Thyroid gland (tissue), 4 donors: ENCODE measurements at regions not wholly inside any gene's neighbourhood (a gene's known extent, or its start where the extent isn't known, plus 50 kb on each side); places are given as distances from the start of the nearest gene placed in this dataset.

ENCODE experiments used
- DNase-seq, 2 donors: peaks; one replicate each; pipeline ENCODE4 v3.0.0-alpha.2; 2019
- H3K27ac ChIP-seq, 3 donors: fragments of 200-600 bp; sonication (generic); 1 replicate in 2 of 3; 2 replicates in 1 of 3; pipeline ENCODE4 v1.5.1; 2016 to 2019; ENCODE audit warnings: mild to moderate bottlenecking in 1 of 3, moderate library complexity in 1 of 3
- H3K27me3 ChIP-seq: fragments of 200-600 bp; sonication (generic); one replicate; pipeline ENCODE4 v1.5.1; 2019
- H3K36me3 ChIP-seq, 2 donors: fragments of 200-600 bp; sonication (generic); one replicate each; pipeline ENCODE4 v1.5.1; 2016 to 2019
- H3K4me1 ChIP-seq, 2 donors: fragments of 200-600 bp; sonication (generic); one replicate each; pipeline ENCODE4 v1.5.1; 2017 to 2019
- H3K4me3 ChIP-seq, 3 donors: fragments of 200-600 bp; sonication (generic); replicated peaks in 1 of 3; 1 replicate in 2 of 3; 2 replicates in 1 of 3; pipeline ENCODE4 v1.5.1; 2016; ENCODE audit warnings: mild to moderate bottlenecking in 1 of 3
- H3K9me3 ChIP-seq: fragments of 200-600 bp; sonication (generic); one replicate; pipeline ENCODE4 v1.5.1; 2017
- POLR2A ChIP-seq, 2 donors: fragments of 450-650 bp; IDR thresholded peaks; one replicate each; pipeline ENCODE4 v1.6.1; 2017; ENCODE audit warnings: antibody characterized with exemption in 2 of 2, mild to moderate bottlenecking in 2 of 2, moderate library complexity in 1 of 2
- WGBS, 2 donors: methylation state at CpG; one replicate each; pipeline ENCODE4 v1.1.5; 2017; 5-methylcytosine and 5-hydroxymethylcytosine counted together
- intact Hi-C: fragments of 100-400 bp; cut with DNase I; formaldehyde crosslinking; loops from one replicate; pipeline ENCODE4 v1.15.1; 2023
- TF ChIP-seq, protein P1 (sequence below), 6 experiments: fragments of 200-600 bp in 3 of 6; fragments of 450-650 bp in 3 of 6; sonication (generic) in 3 of 6; IDR thresholded peaks; one replicate each; pipeline ENCODE4 v1.5.1; 2016 to 2019; ENCODE audit warnings: antibody characterized with exemption in 6 of 6, mild to moderate bottlenecking in 2 of 6, inconsistent platforms in 1 of 6, moderate library complexity in 1 of 6

DNA sequence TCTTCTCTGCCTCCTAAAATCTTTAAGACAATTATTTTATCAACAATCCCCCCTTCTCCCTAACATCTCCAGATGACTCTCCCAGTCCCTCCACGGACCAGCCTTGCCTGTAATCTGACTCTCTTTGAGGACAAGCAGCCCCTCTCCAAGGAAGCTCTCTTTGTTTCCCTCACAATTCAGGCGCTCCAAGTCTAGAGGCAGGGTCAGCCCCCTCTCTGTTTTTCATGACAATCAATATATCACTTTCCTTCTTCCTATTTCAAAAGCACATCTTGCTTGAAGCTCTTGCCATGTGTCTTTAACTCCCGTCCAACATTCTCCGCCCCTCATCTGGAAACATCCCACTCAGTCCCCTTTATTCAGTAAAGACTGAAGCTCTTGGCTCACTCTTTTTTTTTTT lies 393.4 kb upstream of the SULF2 start:
- Histone ChIP-seq H3K27ac (no peak overlapping the region), H3K4me3 (no peak overlapping the region), H3K27me3 (no peaks in the 10 kb centered on the region), H3K4me1 (no peaks in the 10 kb centered on the region), H3K36me3 (no peaks in the 10 kb centered on the region), H3K9me3 (no peaks in the 10 kb centered on the region)
- no peak for DNase-seq
- TF ChIP-seq, protein P1, sequence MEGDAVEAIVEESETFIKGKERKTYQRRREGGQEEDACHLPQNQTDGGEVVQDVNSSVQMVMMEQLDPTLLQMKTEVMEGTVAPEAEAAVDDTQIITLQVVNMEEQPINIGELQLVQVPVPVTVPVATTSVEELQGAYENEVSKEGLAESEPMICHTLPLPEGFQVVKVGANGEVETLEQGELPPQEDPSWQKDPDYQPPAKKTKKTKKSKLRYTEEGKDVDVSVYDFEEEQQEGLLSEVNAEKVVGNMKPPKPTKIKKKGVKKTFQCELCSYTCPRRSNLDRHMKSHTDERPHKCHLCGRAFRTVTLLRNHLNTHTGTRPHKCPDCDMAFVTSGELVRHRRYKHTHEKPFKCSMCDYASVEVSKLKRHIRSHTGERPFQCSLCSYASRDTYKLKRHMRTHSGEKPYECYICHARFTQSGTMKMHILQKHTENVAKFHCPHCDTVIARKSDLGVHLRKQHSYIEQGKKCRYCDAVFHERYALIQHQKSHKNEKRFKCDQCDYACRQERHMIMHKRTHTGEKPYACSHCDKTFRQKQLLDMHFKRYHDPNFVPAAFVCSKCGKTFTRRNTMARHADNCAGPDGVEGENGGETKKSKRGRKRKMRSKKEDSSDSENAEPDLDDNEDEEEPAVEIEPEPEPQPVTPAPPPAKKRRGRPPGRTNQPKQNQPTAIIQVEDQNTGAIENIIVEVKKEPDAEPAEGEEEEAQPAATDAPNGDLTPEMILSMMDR (IDR thresholded peaks at IDR 0.05), result no peak
- TF ChIP-seq POLR2A (IDR thresholded peaks at IDR 0.05), result no peak
- WGBS, 2 donors, result 70 to 72% methylated on average over 4 of the region's 4 CpGs
- intact Hi-C loops, result no loop called here

DNA sequence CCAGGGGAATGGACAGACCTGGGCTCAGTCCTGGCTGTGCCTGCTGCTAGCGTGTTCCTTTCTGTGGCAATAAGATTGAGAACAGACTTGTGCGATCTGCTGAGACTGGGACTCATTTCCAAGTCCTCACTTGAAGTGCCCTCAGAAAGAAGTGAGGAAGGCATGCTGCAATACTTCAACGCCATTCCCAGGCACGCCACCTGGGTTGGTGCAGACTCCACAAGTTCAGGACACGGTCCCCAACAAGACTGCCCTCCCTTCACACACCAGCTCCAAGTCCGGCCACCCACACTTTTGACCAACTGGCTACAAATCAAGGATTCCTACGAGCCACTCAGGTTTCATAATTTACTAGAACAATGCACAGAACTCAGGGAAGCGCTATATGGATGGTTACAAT lies 391.8 kb upstream of the SULF2 start:
- Histone ChIP-seq H3K27me3 (no peaks in the 10 kb centered on the region), H3K27ac (no peak overlapping the region), H3K4me3 (no peak overlapping the region), H3K36me3 (no peaks in the 10 kb centered on the region), H3K9me3 (no peaks in the 10 kb centered on the region), H3K4me1 (no peaks in the 10 kb centered on the region)
- intact Hi-C loops, result no loop called here
- TF ChIP-seq, protein P1 (IDR thresholded peaks at IDR 0.05), result no peak
- TF ChIP-seq POLR2A (IDR thresholded peaks at IDR 0.05), result no peak
- 72 to 85% methylated on average over 8 of the region's 8 CpGs for WGBS, 2 donors
- DNase-seq, result no peak

DNA sequence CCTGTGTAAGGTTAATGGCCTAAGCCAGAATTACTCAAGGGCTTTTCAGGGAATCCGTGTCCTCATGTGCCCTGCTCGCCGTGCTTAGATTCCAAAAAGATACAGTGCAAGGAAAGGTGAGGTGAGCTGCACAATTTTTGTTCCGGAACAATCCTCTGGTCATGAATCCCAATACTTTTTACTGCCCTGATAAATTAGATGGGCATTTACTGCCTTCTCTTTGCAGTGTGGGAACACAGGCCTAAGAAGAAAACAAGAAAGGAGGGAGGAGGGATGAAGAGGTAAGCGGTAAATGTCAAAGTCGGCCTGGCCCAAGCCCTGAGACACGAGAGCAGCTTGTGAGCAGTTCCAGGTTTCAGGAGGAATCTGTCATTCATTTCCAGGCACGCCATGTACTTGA lies 390.9 kb upstream of the SULF2 start:
- no peaks in the 10 kb centered on the region for H3K4me1 ChIP-seq
- H3K36me3 ChIP-seq, result no peaks in the 10 kb centered on the region
- TF ChIP-seq, protein P1 (IDR thresholded peaks at IDR 0.05), result no peak
- TF ChIP-seq POLR2A (IDR thresholded peaks at IDR 0.05), result no peak
- no peak for DNase-seq
- no peaks in the 10 kb centered on the region for H3K9me3 ChIP-seq
- WGBS, 2 donors, result 90 to 91% methylated on average over 8 of the region's 8 CpGs
- intact Hi-C loops, result no loop called here
- no peak overlapping the region for H3K4me3 ChIP-seq
- no peak overlapping the region for H3K27ac ChIP-seq
- H3K27me3 ChIP-seq, result no peaks in the 10 kb centered on the region

DNA sequence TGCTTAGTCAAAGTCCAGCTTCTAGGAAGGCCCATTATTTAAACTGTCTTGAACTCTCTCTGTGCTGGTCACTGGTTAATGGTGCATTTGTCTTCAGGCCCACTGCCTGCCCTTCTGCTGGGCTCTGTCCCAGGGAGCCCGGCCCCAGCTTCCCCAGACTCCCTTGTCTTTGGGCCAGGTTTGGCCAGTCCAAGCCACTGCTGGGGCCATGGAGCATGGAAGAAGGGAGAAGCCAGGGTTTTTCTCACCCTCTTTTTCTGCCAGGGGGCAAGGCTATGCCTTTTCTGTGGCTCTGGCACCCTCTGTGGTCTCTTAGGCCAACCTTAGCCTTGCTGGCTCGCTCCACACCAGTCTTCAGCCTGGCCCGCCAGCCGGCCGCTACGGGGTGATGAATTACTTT lies 390.0 kb upstream of the SULF2 start:
- H3K4me3 ChIP-seq, result no peak overlapping the region
- 85 to 95% methylated on average over 6 of the region's 6 CpGs for WGBS, 2 donors
- no peak overlapping the region for H3K27ac ChIP-seq
- H3K36me3 ChIP-seq, result no peaks in the 10 kb centered on the region
- intact Hi-C loops, result no loop called here
- TF ChIP-seq POLR2A (IDR thresholded peaks at IDR 0.05), result no peak
- TF ChIP-seq, protein P1 (IDR thresholded peaks at IDR 0.05), result no peak
- no peaks in the 10 kb centered on the region for H3K9me3 ChIP-seq
- no peak for DNase-seq
- H3K4me1 ChIP-seq, result no peaks in the 10 kb centered on the region
- H3K27me3 ChIP-seq, result no peaks in the 10 kb centered on the region

DNA sequence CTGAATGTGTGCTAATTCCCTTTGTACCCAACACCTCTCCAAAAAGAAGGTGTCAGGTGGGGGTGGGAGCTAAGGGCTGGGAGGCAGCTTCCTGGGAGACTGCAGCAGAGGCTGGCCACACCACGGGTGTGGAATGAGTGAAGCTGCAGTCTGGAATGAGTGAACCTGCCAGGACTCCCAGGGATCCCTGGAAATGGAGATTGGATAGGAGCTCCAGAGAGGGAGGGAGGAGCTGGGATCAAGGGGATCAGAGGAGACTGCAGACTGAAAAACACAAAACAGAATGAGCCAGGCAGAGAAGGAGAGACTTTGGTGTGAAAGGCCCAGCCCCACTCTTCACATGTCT lies 387.0 kb upstream of the SULF2 start:
- no peak for DNase-seq
- H3K4me1 ChIP-seq, result no peaks in the 10 kb centered on the region
- TF ChIP-seq POLR2A (IDR thresholded peaks at IDR 0.05), result no peak
- TF ChIP-seq, protein P1 (IDR thresholded peaks at IDR 0.05), result no peak
- H3K36me3 ChIP-seq, result no peaks in the 10 kb centered on the region
- H3K27ac ChIP-seq, result no peak overlapping the region
- H3K4me3 ChIP-seq, result no peak overlapping the region
- H3K9me3 ChIP-seq, result no peaks in the 10 kb centered on the region
- 37 to 42% methylated on average over 1 of the region's 1 CpG for WGBS, 2 donors
- H3K27me3 ChIP-seq, result no peaks in the 10 kb centered on the region
- intact Hi-C loops, result no loop called here
